22Rv1 (cell line): ENCODE measurements at regions not wholly inside any gene's neighbourhood (a gene's known extent, or its start where the extent isn't known, plus 50 kb on each side); places are given as distances from the start of the nearest gene placed in this dataset.

Experiments used
- CTCF ChIP-seq: fragments of 450-650 bp; IDR thresholded peaks from 2 replicates; pipeline ENCODE4 v1.5.1; 2017; ENCODE audit warnings: mild to moderate bottlenecking
- ZFX ChIP-seq: fragments of 450-650 bp; IDR thresholded peaks from 2 replicates; pipeline ENCODE4 v1.6.1; 2017; ENCODE audit warnings: antibody characterized with exemption, borderline replicate concordance

GRCh38 chr18:78814766-78815165 lies 164.9 kb upstream of the SALL3 start:
- no peak for TF ChIP-seq CTCF
- no peak for TF ChIP-seq ZFX
